ENCODE measurements at regions not wholly inside any gene's neighbourhood (a gene's known extent, or its start where the extent isn't known, plus 50 kb on each side); places are given as distances from the start of the nearest gene placed in this dataset.

GRCh38 chr3:110711851-110712516 is 359.6 kb upstream of the NECTIN3 start:
- peaks cover 79% of the 10 kb centered on the region for H3K4me1 Mint-ChIP-seq
- H3K4me3 Mint-ChIP-seq, result peak overlapping the region; percentile 20
- CTCF ChIA-PET, result no interaction called here
- DNase-seq (ENCODE audit: low spot score) (peak; percentile 32), ATAC-seq (peak; percentile 99)
- POLR2A ChIA-PET, result no interaction called here
- peaks cover 16% of the 10 kb centered on the region for H3K36me3 Mint-ChIP-seq
- H3K27me3 Mint-ChIP-seq (ENCODE audit: low read depth), result no peaks in the 10 kb centered on the region
- peak overlapping the region; percentile 88 for H3K27ac Mint-ChIP-seq
- peaks cover 19% of the 10 kb centered on the region for H3K9me3 Mint-ChIP-seq
- no peak for TF ChIP-seq ARID4B (CRISPR knock-in tag; IDR thresholded peaks at IDR 0.05; ENCODE audit: borderline replicate concordance)
- TF ChIP-seq TEAD4 (CRISPR knock-in tag; IDR thresholded peaks at IDR 0.05), result peak; percentile 77; the same call in 1 of the 2 replicates
- TF ChIP-seq ETV6 (CRISPR knock-in tag; IDR thresholded peaks at IDR 0.05), result no peak
- TF ChIP-seq ATF2 (CRISPR knock-in tag; IDR thresholded peaks at IDR 0.05; ENCODE audit: borderline replicate concordance, low read depth), result no peak
- TF ChIP-seq, protein P1, sequence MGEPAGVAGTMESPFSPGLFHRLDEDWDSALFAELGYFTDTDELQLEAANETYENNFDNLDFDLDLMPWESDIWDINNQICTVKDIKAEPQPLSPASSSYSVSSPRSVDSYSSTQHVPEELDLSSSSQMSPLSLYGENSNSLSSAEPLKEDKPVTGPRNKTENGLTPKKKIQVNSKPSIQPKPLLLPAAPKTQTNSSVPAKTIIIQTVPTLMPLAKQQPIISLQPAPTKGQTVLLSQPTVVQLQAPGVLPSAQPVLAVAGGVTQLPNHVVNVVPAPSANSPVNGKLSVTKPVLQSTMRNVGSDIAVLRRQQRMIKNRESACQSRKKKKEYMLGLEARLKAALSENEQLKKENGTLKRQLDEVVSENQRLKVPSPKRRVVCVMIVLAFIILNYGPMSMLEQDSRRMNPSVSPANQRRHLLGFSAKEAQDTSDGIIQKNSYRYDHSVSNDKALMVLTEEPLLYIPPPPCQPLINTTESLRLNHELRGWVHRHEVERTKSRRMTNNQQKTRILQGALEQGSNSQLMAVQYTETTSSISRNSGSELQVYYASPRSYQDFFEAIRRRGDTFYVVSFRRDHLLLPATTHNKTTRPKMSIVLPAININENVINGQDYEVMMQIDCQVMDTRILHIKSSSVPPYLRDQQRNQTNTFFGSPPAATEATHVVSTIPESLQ (CRISPR knock-in tag; IDR thresholded peaks at IDR 0.05), result no peak
- TF ChIP-seq CDX4 (CRISPR knock-in tag; IDR thresholded peaks at IDR 0.05; ENCODE audit: borderline replicate concordance), result no peak
- TF ChIP-seq CREM (CRISPR knock-in tag; IDR thresholded peaks at IDR 0.05), result no peak
- TF ChIP-seq GTF2I (CRISPR knock-in tag; conservative IDR thresholded peaks at IDR 0.05), result no peak
- no peak for TF ChIP-seq KAT7 (CRISPR knock-in tag; IDR thresholded peaks at IDR 0.05; ENCODE audit: borderline replicate concordance)
- no peak for TF ChIP-seq MAX (CRISPR knock-in tag; IDR thresholded peaks at IDR 0.05)
- no peak for TF ChIP-seq E2F1 (CRISPR knock-in tag; IDR thresholded peaks at IDR 0.05)
- peak; percentile 71 for TF ChIP-seq SP1 (CRISPR knock-in tag; conservative IDR thresholded peaks at IDR 0.05)
- TF ChIP-seq NR1H2 (CRISPR knock-in tag; IDR thresholded peaks at IDR 0.05), result no peak
- TF ChIP-seq MYBL2 (CRISPR knock-in tag; IDR thresholded peaks at IDR 0.05), result no peak
- no peak for TF ChIP-seq IRF1 (CRISPR knock-in tag; IDR thresholded peaks at IDR 0.05)
- TF ChIP-seq JUN (CRISPR knock-in tag; IDR thresholded peaks at IDR 0.05), result no peak
- TF ChIP-seq GABPB1 (CRISPR knock-in tag; IDR thresholded peaks at IDR 0.05), result no peak
- no peak for TF ChIP-seq ZNF425 (CRISPR knock-in tag; conservative IDR thresholded peaks at IDR 0.05)
- no peak for TF ChIP-seq SOX15 (CRISPR knock-in tag; IDR thresholded peaks at IDR 0.05)
- no peak for TF ChIP-seq ERG (CRISPR knock-in tag; IDR thresholded peaks at IDR 0.05)
- peak; percentile 95; the same call in 1 of the 2 replicates for TF ChIP-seq TEAD1 (CRISPR knock-in tag; IDR thresholded peaks at IDR 0.05)

Data from WTC11 (cell line).